Fibroblast of lung (primary cell): ENCODE measurements at regions not wholly inside any gene's neighbourhood (a gene's known extent, or its start where the extent isn't known, plus 50 kb on each side); places are given as distances from the start of the nearest gene placed in this dataset.

Experiments
- CTCF ChIP-seq, 2 donors: IDR thresholded peaks in 1 of 2; conservative IDR thresholded peaks in 1 of 2; 1 replicate in 1 of 2; 2 replicates in 1 of 2; pipeline ENCODE4 v1.5.1; 2011 to 2012; ENCODE audit warnings: low read length in 2 of 2, control low read depth in 1 of 2, inconsistent platforms in 1 of 2, low read depth in 1 of 2, mild to moderate bottlenecking in 1 of 2
- EZH2 ChIP-seq: IDR thresholded peaks from 2 replicates; pipeline ENCODE4 v1.5.1; 2012; ENCODE audit warnings: low read length, control low read depth, mild to moderate bottlenecking; ENCODE audit errors: missing control alignments

DNA sequence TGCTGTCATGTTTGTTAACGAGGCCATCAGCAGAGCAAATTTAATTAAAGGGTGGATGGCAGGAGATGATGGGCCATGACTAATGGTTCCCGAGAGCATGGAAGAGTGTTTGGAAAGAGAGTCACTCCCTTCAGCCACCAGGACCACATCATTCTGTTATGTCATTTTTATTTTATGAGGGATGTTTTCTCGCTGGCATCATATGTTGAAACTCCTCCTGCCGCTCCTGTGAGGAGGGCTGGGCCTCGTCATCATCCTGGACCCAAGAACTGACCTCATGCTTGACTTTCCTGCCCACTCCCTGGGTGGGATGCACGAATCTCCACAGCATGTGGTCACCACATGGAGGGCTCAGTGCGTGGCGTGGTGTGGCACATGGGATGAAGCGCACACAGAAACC, 86.4 kb upstream of the FRMD1 start:
- TF ChIP-seq EZH2 (no peak), CTCF (conservative IDR thresholded peaks at IDR 0.05 in 1 of 2, IDR thresholded peaks at IDR 0.05 in 1 of 2; ENCODE audit: low read depth in 1 of 2, low read length in 2 of 2) (no peak)
